ENCODE measurements at regions not wholly inside any gene's neighbourhood (a gene's known extent, or its start where the extent isn't known, plus 50 kb on each side); places are given as distances from the start of the nearest gene placed in this dataset.

- in situ Hi-C loops (cut with HindIII; ENCODE audit: low sequenced_read_pairs) = no loop called here
- no peak overlapping the region for H3K4me3 ChIP-seq (ENCODE audit: low read depth, low read length)
- TF ChIP-seq, protein P1, sequence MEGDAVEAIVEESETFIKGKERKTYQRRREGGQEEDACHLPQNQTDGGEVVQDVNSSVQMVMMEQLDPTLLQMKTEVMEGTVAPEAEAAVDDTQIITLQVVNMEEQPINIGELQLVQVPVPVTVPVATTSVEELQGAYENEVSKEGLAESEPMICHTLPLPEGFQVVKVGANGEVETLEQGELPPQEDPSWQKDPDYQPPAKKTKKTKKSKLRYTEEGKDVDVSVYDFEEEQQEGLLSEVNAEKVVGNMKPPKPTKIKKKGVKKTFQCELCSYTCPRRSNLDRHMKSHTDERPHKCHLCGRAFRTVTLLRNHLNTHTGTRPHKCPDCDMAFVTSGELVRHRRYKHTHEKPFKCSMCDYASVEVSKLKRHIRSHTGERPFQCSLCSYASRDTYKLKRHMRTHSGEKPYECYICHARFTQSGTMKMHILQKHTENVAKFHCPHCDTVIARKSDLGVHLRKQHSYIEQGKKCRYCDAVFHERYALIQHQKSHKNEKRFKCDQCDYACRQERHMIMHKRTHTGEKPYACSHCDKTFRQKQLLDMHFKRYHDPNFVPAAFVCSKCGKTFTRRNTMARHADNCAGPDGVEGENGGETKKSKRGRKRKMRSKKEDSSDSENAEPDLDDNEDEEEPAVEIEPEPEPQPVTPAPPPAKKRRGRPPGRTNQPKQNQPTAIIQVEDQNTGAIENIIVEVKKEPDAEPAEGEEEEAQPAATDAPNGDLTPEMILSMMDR (IDR thresholded peaks at IDR 0.05; ENCODE audit: low read depth, low read length, missing control alignments) = no peak
Observed at GRCh38 chr3:157785102-157785826, 282.0 kb upstream of the VEPH1 start.

GRCh38 chr3:157782236-157782635 lies 279.0 kb upstream of the VEPH1 start:
- TF ChIP-seq, protein P1 (IDR thresholded peaks at IDR 0.05; ENCODE audit: low read depth, low read length, missing control alignments) = no peak
- in situ Hi-C loops (cut with HindIII; ENCODE audit: low sequenced_read_pairs) = no loop called here
- DNase-seq (ENCODE audit: low read depth) = no peak
- H3K4me3 ChIP-seq (ENCODE audit: low read depth, low read length) = no peak overlapping the region

More at GRCh38 chr3:157785102-157785826, 282.0 kb upstream of the VEPH1 start:
- peak; percentile 75 for DNase-seq (ENCODE audit: low read depth)

DNA sequence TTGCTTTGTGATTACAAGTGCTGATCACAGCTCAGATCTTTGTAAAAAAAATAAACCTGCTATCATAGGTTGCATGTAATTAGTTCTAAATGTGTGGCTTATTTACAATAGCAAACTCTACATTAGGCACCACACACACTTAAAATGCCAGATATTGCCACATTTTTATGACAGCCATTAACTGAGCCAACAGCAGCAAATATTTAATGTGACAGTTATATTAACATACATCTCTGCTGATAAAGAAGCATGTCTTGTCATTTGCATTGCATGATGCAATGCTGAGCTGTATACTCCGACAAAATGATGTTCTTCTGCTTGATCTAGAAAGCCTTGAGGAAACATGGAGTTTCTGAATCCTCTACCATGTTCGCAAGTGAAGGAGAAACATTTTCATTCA lies 273.6 kb upstream of the VEPH1 start:
- TF ChIP-seq, protein P1 (IDR thresholded peaks at IDR 0.05; ENCODE audit: low read depth, low read length, missing control alignments) = no peak
- in situ Hi-C loops (cut with HindIII; ENCODE audit: low sequenced_read_pairs) = no loop called here

DNA sequence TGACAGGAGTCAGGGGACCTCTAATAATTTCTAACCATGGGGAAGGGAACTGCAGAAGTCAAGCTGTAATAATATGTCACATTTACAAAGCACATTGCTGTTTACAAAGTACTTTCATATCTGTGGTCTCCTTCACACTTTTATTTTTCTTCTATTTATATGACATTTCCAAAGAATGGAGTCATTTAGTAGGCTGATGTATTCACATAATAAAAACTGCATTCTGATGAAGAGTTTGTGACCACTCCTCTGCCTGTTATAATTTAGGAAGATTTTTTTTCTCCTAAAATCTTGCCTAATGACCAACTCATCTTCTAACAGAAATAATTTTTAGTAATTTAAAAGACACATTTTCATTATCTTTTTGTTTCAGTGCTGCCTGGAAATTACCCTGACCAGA lies 272.2 kb upstream of the VEPH1 start:
- no peak overlapping the region for H3K4me3 ChIP-seq (ENCODE audit: low read depth, low read length)
- in situ Hi-C loops (cut with HindIII; ENCODE audit: low sequenced_read_pairs) = no loop called here
- TF ChIP-seq, protein P1 (IDR thresholded peaks at IDR 0.05; ENCODE audit: low read depth, low read length, missing control alignments) = no peak
- DNase-seq (ENCODE audit: low read depth) = no peak

More for the DNA sequence above, 273.6 kb upstream of the VEPH1 start:
- H3K4me3 ChIP-seq (ENCODE audit: low read depth, low read length) = no peak overlapping the region
- DNase-seq (ENCODE audit: low read depth) = no peak

DNA sequence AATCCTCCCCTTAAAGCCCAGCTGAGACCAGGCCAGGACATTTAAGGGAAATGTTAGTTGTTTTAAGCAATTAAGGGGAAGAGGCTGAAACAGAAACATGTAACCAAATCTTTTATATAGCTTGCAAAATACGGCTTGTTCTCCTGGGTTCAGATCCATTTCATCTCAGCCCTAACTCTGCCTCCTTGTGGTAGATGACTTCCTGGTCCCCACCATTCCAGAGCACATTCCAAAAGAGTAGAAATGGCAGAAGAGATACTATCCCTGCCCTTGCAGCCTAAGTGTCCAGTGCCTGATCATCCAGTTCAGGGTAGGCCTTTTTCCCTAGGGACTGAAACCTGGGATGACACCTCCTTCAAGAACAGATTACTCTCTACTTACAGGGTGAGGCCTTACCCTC lies 266.2 kb upstream of the VEPH1 start:
- in situ Hi-C loops (cut with HindIII; ENCODE audit: low sequenced_read_pairs) = no loop called here
- no peak for DNase-seq (ENCODE audit: low read depth)
- no peak overlapping the region for H3K4me3 ChIP-seq (ENCODE audit: low read depth, low read length)
- TF ChIP-seq, protein P1 (IDR thresholded peaks at IDR 0.05; ENCODE audit: low read depth, low read length, missing control alignments) = no peak

DNA sequence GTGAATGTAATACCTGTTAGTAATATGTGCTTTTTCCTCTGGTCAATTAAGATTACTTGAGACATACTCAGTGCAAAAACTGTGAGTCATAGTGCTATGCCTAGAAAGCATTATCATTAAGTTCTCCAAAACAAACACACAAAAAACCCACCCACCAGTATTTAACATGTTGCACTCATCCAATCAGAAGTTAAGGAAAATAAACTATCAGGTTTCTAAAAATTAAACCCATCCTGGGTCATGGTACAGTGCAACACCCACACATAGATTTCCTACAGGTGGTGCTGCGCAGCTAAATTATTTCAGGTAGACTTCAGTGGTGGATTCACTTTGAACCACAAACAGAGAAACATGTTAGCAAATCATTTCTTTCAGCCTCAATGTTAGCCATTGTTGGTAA lies 264.4 kb upstream of the VEPH1 start:
- TF ChIP-seq, protein P1 (IDR thresholded peaks at IDR 0.05; ENCODE audit: low read depth, low read length, missing control alignments) = no peak
- in situ Hi-C loops (cut with HindIII; ENCODE audit: low sequenced_read_pairs) = no loop called here
- no peak for DNase-seq (ENCODE audit: low read depth)
- no peak overlapping the region for H3K4me3 ChIP-seq (ENCODE audit: low read depth, low read length)

All from astrocyte of the cerebellum (primary cell).